Uterus (tissue), 3 donors: ENCODE measurements at regions not wholly inside any gene's neighbourhood (a gene's known extent, or its start where the extent isn't known, plus 50 kb on each side); places are given as distances from the start of the nearest gene placed in this dataset.

Source experiments
- DNase-seq, 2 donors: peaks; one replicate each; pipeline ENCODE4 v3.0.0-alpha.2; 2019 to 2020
- H3K27ac ChIP-seq, 2 donors: fragments of 200-600 bp; sonication (generic); 1 replicate in 1 of 2; 2 replicates in 1 of 2; pipeline ENCODE4 v1.5.1; 2016 to 2018
- H3K27me3 ChIP-seq, 2 donors: fragments of 200-600 bp; sonication (generic); one replicate each; pipeline ENCODE4 v1.5.1; 2018 to 2019; ENCODE audit warnings: control low read depth in 1 of 2
- H3K36me3 ChIP-seq, 2 donors: fragments of 200-600 bp; sonication (generic); one replicate each; pipeline ENCODE4 v1.5.1; 2019; ENCODE audit warnings: control low read depth in 1 of 2
- H3K4me1 ChIP-seq, 2 donors: fragments of 200-600 bp; sonication (generic); one replicate each; pipeline ENCODE4 v1.5.1; 2018 to 2019; ENCODE audit warnings: control low read depth in 1 of 2
- H3K4me3 ChIP-seq, 2 donors: fragments of 200-600 bp; sonication (generic); 1 replicate in 1 of 2; 2 replicates in 1 of 2; pipeline ENCODE4 v1.5.1; 2018 to 2019; ENCODE audit warnings: mild to moderate bottlenecking in 1 of 2
- H3K9me3 ChIP-seq, 2 donors: fragments of 200-600 bp; sonication (generic); one replicate each; pipeline ENCODE4 v1.5.1; 2019; ENCODE audit warnings: control low read depth in 1 of 2
- CTCF ChIP-seq, 4 experiments: fragments of 200-600 bp in 2 of 4; fragments of 450-650 bp in 2 of 4; sonication (generic) in 2 of 4; IDR thresholded peaks; one replicate each; pipeline ENCODE4 v1.5.1; 2016 to 2019; ENCODE audit warnings: antibody characterized with exemption in 4 of 4, mild to moderate bottlenecking in 2 of 4, moderate library complexity in 1 of 4
- POLR2A ChIP-seq, 2 donors: fragments of 450-650 bp; IDR thresholded peaks; one replicate each; pipeline ENCODE4 v1.6.1; 2016; ENCODE audit warnings: antibody characterized with exemption in 2 of 2, mild to moderate bottlenecking in 1 of 2, moderate library complexity in 1 of 2
- intact Hi-C: fragments of 100-400 bp; cut with DNase I; formaldehyde crosslinking; loops from one replicate; pipeline ENCODE4 v1.15.1; 2023; ENCODE audit warnings: low total_unique reads
- donor health status: DM: yes; HTN: yes; CAD: no.

GRCh38 chr18:46418663-46419260 is 238.3 kb downstream of the LOXHD1 start:
- no peak for DNase-seq
- Histone ChIP-seq H3K4me3 (no peak overlapping the region), H3K4me1 (no peaks in the 10 kb centered on the region), H3K9me3 (no peaks in the 10 kb centered on the region), H3K27me3 (no peaks in the 10 kb centered on the region), H3K27ac (no peak overlapping the region), H3K36me3 (no peaks in the 10 kb centered on the region)
- TF ChIP-seq POLR2A (IDR thresholded peaks at IDR 0.05) (no peak), CTCF (IDR thresholded peaks at IDR 0.05) (no peak)
- intact Hi-C loops, result no loop called here

- intact Hi-C loops, result no loop called here
- no peak for DNase-seq
- no peaks in the 10 kb centered on the region for H3K36me3 ChIP-seq
Observed at GRCh38 chr18:46419391-46420141, 237.5 kb downstream of the LOXHD1 start.

GRCh38 chr18:46421973-46422551 is 235.0 kb downstream of the LOXHD1 start:
- DNase-seq, result no peak
- intact Hi-C loops, result no loop called here

More at GRCh38 chr18:46419391-46420141, 237.5 kb downstream of the LOXHD1 start:
- Histone ChIP-seq H3K4me3 (no peak overlapping the region), H3K27ac (no peak overlapping the region), H3K27me3 (no peaks in the 10 kb centered on the region), H3K9me3 (no peaks in the 10 kb centered on the region), H3K4me1 (no peaks in the 10 kb centered on the region)
- TF ChIP-seq CTCF (IDR thresholded peaks at IDR 0.05), result no peak
- no peak for TF ChIP-seq POLR2A (IDR thresholded peaks at IDR 0.05)

GRCh38 chr18:46422552-46423055 is 234.4 kb downstream of the LOXHD1 start:
- no peak for DNase-seq
- intact Hi-C loops, result no loop called here

More at GRCh38 chr18:46421973-46422551, 235.0 kb downstream of the LOXHD1 start:
- Histone ChIP-seq H3K27me3 (no peaks in the 10 kb centered on the region), H3K27ac (no peak overlapping the region), H3K36me3 (no peaks in the 10 kb centered on the region), H3K4me3 (no peak overlapping the region), H3K4me1 (no peaks in the 10 kb centered on the region), H3K9me3 (no peaks in the 10 kb centered on the region)
- TF ChIP-seq POLR2A (IDR thresholded peaks at IDR 0.05) (no peak), CTCF (IDR thresholded peaks at IDR 0.05) (no peak)

More at GRCh38 chr18:46422552-46423055, 234.4 kb downstream of the LOXHD1 start:
- Histone ChIP-seq H3K9me3 (no peaks in the 10 kb centered on the region), H3K4me3 (no peak overlapping the region), H3K4me1 (no peaks in the 10 kb centered on the region), H3K27ac (no peak overlapping the region), H3K36me3 (no peaks in the 10 kb centered on the region), H3K27me3 (no peaks in the 10 kb centered on the region)
- TF ChIP-seq POLR2A (IDR thresholded peaks at IDR 0.05), result no peak
- TF ChIP-seq CTCF (IDR thresholded peaks at IDR 0.05), result no peak
